ENCODE measurements at regions not wholly inside any gene's neighbourhood (a gene's known extent, or its start where the extent isn't known, plus 50 kb on each side); places are given as distances from the start of the nearest gene placed in this dataset.

- Histone ChIP-seq H2BK120ac (ENCODE audit: low read depth, low read length) (no peak overlapping the region), H2BK15ac (ENCODE audit: low read depth, low read length) (no peak overlapping the region), H2AK9ac (replicated peaks; ENCODE audit: low read depth, low read length, poor library complexity) (no peak overlapping the region), H3K9me1 (ENCODE audit: insufficient read depth, low read length) (no peaks in the 10 kb centered on the region), H4K91ac (ENCODE audit: insufficient read depth, low read depth, low read length) (no peak overlapping the region), H2BK5ac (ENCODE audit: low read depth, low read length, poor library complexity, severe bottlenecking) (no peak overlapping the region), H3K4me2 (ENCODE audit: low read depth, low read length) (no peak overlapping the region), H3K9me3 (ENCODE audit: control insufficient read depth, insufficient read depth, low read length) (no peaks in the 10 kb centered on the region), H4K5ac (ENCODE audit: low read depth, low read length) (no peak overlapping the region), H3K79me1 (ENCODE audit: low read depth in 1 of 2, low read length in 2 of 2) (no peaks in the 10 kb centered on the region), H3K27ac (ENCODE audit: insufficient read depth, low read length) (no peak overlapping the region), H2BK20ac (ENCODE audit: low read depth, low read length) (no peak overlapping the region), H3K4ac (ENCODE audit: low read depth, low read length) (no peak overlapping the region), H3K14ac (replicated peaks; ENCODE audit: low read depth, low read length) (no peak overlapping the region), H2AK5ac (ENCODE audit: low read depth, low read length) (no peak overlapping the region), H3K36me3 (ENCODE audit: control insufficient read depth, insufficient read depth, low read length) (no peaks in the 10 kb centered on the region), H4K8ac (ENCODE audit: low read depth in 2 of 2, low read length in 2 of 2) (no peak overlapping the region), H3K4me3 (ENCODE audit: insufficient read depth, low read depth, low read length) (no peak overlapping the region), H3K27me3 (ENCODE audit: control insufficient read depth, insufficient read depth, low read length) (peaks cover 13% of the 10 kb centered on the region), H2AFZ (replicated peaks; ENCODE audit: low read length, poor library complexity) (no peak overlapping the region), H3K4me1 (ENCODE audit: control insufficient read depth, insufficient read depth, low read length) (no peaks in the 10 kb centered on the region), H3K18ac (ENCODE audit: low read depth, low read length) (no peak overlapping the region), H3K23ac (ENCODE audit: low read depth, low read length) (no peak overlapping the region), H4K20me1 (ENCODE audit: insufficient read depth, low read length) (no peaks in the 10 kb centered on the region), H3K56ac (ENCODE audit: extremely low read depth, insufficient read depth, low read length) (no peak overlapping the region), H3K9ac (ENCODE audit: low read depth, low read length) (no peak overlapping the region)
- WGBS, 2 experiments (ENCODE audit: extremely low coverage in 2 of 2, insufficient read length in 1 of 2), result no CpG with 5 or more reads among the region's 4 CpGs
- dilution Hi-C loops (cut with HindIII; ENCODE audit: low sequenced_read_pairs, unreplicated experiment) (no loop called here), intact Hi-C loops (cut with micrococcal nuclease) (no loop called here), in situ Hi-C loops (cut with MboI; ENCODE audit: low sequenced_read_pairs) (no loop called here)
- ChIA-PET CTCF (no interaction called here), POLR2A (ENCODE audit: unreplicated experiment) (no interaction called here)
- no TSS peak for BruUV-seq (replicated peaks)
- no peak for ATAC-seq (ENCODE audit: low read depth)
- no peak for DNase-seq
- no peak for TF ChIP-seq BHLHE40 (IDR thresholded peaks at IDR 0.05; ENCODE audit: low read depth, low read length)
- no peak for TF ChIP-seq RAD21 (IDR thresholded peaks at IDR 0.05; ENCODE audit: low read length)
- TF ChIP-seq FOS (IDR thresholded peaks at IDR 0.05; ENCODE audit: low read depth, low read length), result no peak
- no peak for TF ChIP-seq SMC3 (IDR thresholded peaks at IDR 0.05; ENCODE audit: low read depth, low read length)
- TF ChIP-seq MAFK (IDR thresholded peaks at IDR 0.05; ENCODE audit: low read depth, low read length), result no peak
- no peak for TF ChIP-seq POLR2A (IDR thresholded peaks at IDR 0.05; ENCODE audit: low read depth, low read length)
- TF ChIP-seq, protein P1, sequence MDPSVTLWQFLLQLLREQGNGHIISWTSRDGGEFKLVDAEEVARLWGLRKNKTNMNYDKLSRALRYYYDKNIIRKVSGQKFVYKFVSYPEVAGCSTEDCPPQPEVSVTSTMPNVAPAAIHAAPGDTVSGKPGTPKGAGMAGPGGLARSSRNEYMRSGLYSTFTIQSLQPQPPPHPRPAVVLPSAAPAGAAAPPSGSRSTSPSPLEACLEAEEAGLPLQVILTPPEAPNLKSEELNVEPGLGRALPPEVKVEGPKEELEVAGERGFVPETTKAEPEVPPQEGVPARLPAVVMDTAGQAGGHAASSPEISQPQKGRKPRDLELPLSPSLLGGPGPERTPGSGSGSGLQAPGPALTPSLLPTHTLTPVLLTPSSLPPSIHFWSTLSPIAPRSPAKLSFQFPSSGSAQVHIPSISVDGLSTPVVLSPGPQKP (IDR thresholded peaks at IDR 0.05; ENCODE audit: borderline replicate concordance, low read depth, low read length), result no peak
- TF ChIP-seq MXI1 (IDR thresholded peaks at IDR 0.05; ENCODE audit: borderline replicate concordance, low read depth, low read length), result no peak
- no peak for TF ChIP-seq NFE2L2 (IDR thresholded peaks at IDR 0.05; ENCODE audit: low read depth, low read length)
These were observed 207.2 kb downstream of the SHQ1 start for GRCh38 chr3:72641072-72641471.

Measured in IMR-90 (cell line).